ENCODE measurements at regions not wholly inside any gene's neighbourhood (a gene's known extent, or its start where the extent isn't known, plus 50 kb on each side); places are given as distances from the start of the nearest gene placed in this dataset.

DNA sequence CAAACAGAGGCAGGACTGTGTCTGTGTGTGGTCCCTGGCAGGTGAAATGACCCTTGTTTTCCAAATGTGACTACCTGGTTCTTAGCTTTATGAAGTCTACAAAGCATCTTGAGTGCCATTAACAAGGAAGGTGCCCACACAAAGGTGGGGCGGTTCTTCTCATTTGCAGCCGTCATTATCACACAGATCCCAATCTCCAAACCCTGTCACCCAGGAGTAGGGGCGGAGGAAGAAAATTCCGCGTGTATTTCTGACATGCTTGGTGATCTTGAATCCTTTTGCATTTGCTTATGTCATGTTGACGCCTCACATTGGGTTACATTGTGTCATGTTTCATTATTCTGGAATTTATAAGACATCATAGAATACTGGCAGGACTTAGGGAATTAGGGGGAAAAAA is 277.3 kb downstream of the VRK1 start:
- Histone ChIP-seq H3K4me1 (no peaks in the 10 kb centered on the region), H3K4me3 (no peak overlapping the region), H3K27me3 (peaks cover 0 to 7% (median 0%) of the 10 kb centered on the region in 4 donors), H3K36me3 (no peaks in the 10 kb centered on the region), H3K9me3 (no peaks in the 10 kb centered on the region), H3K27ac (replicated peaks in 1 of 4) (no peak overlapping the region)
- no peak for DNase-seq (ENCODE audit: extremely low spot score)
- TF ChIP-seq POLR2AphosphoS5 (IDR thresholded peaks at IDR 0.05) (no peak), EP300 (IDR thresholded peaks at IDR 0.05) (no peak), POLR2A (IDR thresholded peaks at IDR 0.05; ENCODE audit: low read depth) (no peak)
- TF ChIP-seq, protein P1, sequence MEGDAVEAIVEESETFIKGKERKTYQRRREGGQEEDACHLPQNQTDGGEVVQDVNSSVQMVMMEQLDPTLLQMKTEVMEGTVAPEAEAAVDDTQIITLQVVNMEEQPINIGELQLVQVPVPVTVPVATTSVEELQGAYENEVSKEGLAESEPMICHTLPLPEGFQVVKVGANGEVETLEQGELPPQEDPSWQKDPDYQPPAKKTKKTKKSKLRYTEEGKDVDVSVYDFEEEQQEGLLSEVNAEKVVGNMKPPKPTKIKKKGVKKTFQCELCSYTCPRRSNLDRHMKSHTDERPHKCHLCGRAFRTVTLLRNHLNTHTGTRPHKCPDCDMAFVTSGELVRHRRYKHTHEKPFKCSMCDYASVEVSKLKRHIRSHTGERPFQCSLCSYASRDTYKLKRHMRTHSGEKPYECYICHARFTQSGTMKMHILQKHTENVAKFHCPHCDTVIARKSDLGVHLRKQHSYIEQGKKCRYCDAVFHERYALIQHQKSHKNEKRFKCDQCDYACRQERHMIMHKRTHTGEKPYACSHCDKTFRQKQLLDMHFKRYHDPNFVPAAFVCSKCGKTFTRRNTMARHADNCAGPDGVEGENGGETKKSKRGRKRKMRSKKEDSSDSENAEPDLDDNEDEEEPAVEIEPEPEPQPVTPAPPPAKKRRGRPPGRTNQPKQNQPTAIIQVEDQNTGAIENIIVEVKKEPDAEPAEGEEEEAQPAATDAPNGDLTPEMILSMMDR (IDR thresholded peaks at IDR 0.05): no peak
- intact Hi-C loops (cut with DNase I): no loop called here
- WGBS: 82% methylated on average over 6 of the region's 6 CpGs

DNA sequence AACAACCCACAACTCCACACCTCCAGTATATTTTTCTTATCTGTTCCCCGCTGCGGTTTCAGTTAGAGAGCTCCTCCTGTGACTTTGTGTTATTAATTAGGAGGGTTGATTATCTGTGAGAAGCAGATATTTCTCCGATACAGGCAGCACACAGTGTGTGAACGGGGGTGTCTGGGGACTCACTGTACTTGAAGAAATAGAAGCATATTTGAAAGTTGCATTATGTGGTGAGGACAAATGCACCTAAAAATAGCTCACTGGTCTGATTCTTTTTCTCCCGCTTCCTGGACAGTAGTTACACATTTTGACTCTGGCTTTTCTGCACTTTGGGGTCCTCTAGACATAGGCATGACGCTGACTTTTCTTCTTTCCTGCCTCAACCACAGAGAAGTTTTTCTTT is 277.7 kb downstream of the VRK1 start:
- DNase-seq (ENCODE audit: extremely low spot score): no peak
- intact Hi-C loops (cut with DNase I): no loop called here
- WGBS: 55% methylated on average over 6 of the region's 6 CpGs
- H3K36me3 ChIP-seq: no peaks in the 10 kb centered on the region
- H3K4me3 ChIP-seq: no peak overlapping the region
- peaks cover 0 to 7% (median 0%) of the 10 kb centered on the region in 4 donors for H3K27me3 ChIP-seq
- TF ChIP-seq EP300 (IDR thresholded peaks at IDR 0.05): no peak
- no peak for TF ChIP-seq POLR2A (IDR thresholded peaks at IDR 0.05; ENCODE audit: low read depth)
- TF ChIP-seq, protein P1 (IDR thresholded peaks at IDR 0.05): no peak
- TF ChIP-seq POLR2AphosphoS5 (IDR thresholded peaks at IDR 0.05): no peak
- H3K9me3 ChIP-seq: no peaks in the 10 kb centered on the region
- H3K27ac ChIP-seq (replicated peaks in 1 of 4): no peak overlapping the region
- H3K4me1 ChIP-seq: no peaks in the 10 kb centered on the region

DNA sequence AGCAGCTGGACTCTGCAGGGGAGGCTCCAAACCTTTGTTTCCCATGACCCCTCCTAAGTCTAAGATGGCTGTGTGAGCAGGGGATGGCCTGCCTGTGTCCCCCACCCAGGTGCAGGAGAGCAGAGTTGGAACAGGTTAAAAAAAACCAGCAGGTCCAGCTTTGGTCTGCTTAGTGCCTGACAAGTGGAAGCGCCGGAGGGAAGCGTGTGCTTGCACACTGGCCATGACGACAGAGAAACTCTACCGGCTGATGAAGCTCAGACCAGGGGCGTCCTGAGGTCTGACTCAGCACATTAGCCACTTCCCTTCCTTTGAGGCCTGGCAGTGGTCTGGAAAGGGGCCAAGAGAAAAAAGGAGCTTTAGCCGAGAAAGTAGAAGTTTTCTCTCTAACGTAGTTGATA is 280.1 kb downstream of the VRK1 start:
- Histone ChIP-seq H3K4me3 (no peak overlapping the region), H3K9me3 (no peaks in the 10 kb centered on the region), H3K4me1 (no peaks in the 10 kb centered on the region), H3K27ac (replicated peaks in 1 of 4) (no peak overlapping the region), H3K27me3 (peaks cover 0 to 7% (median 0%) of the 10 kb centered on the region in 4 donors), H3K36me3 (no peaks in the 10 kb centered on the region)
- no peak for DNase-seq (ENCODE audit: extremely low spot score)
- WGBS: 23% methylated on average over 8 of the region's 8 CpGs
- TF ChIP-seq, protein P1 (IDR thresholded peaks at IDR 0.05): no peak
- TF ChIP-seq POLR2A (IDR thresholded peaks at IDR 0.05; ENCODE audit: low read depth) (no peak), POLR2AphosphoS5 (IDR thresholded peaks at IDR 0.05) (no peak), EP300 (IDR thresholded peaks at IDR 0.05) (no peak)
- intact Hi-C loops (cut with DNase I): no loop called here

DNA sequence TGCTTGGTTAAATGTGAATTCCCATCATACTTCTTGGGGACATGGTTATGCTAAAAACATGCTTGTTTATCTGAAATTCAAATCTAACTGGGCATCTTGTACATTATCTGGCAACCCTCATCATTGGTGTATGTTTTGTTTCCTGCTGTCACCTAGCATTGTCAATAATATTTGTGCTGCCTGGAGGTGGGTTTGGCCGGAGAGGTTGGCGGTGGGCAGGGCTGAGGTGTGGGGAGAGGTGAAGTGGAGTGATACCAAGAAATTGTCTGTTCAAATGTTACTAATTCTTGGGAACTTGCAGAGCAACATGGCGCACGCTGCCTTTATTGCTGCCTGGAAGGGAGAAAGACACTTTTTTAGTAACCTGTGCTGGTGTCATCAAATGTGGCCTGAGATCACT is 280.5 kb downstream of the VRK1 start:
- Histone ChIP-seq H3K27me3 (peaks cover 0 to 7% (median 0%) of the 10 kb centered on the region in 4 donors), H3K4me1 (no peaks in the 10 kb centered on the region), H3K9me3 (no peaks in the 10 kb centered on the region), H3K4me3 (no peak overlapping the region), H3K36me3 (no peaks in the 10 kb centered on the region), H3K27ac (replicated peaks in 1 of 4) (no peak overlapping the region)
- no peak for DNase-seq (ENCODE audit: extremely low spot score)
- 71% methylated on average over 4 of the region's 4 CpGs for WGBS
- intact Hi-C loops (cut with DNase I): no loop called here
- no peak for TF ChIP-seq POLR2A (IDR thresholded peaks at IDR 0.05; ENCODE audit: low read depth)
- no peak for TF ChIP-seq EP300 (IDR thresholded peaks at IDR 0.05)
- TF ChIP-seq, protein P1 (IDR thresholded peaks at IDR 0.05): no peak
- TF ChIP-seq POLR2AphosphoS5 (IDR thresholded peaks at IDR 0.05): no peak

DNA sequence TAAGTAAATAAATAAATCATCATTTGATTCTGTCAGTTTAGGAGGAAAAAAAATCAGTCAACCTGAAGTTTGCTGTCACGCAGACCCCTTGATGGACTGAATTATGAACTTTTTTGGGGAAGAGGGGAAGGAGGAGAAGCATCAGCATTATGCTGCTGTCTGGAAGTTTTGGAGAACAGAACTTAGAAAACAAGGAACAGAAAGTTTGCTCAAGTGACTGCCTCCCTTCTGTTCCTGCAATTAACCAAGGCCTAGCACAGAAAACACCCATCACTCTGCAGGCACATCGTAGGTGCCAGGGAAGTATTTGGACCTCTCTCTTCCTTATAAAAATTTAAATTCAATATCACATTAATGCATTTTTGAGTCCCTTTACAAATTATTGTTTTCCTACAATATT is 283.8 kb downstream of the VRK1 start:
- H3K36me3 ChIP-seq: no peaks in the 10 kb centered on the region
- DNase-seq (ENCODE audit: extremely low spot score): no peak
- H3K9me3 ChIP-seq: peaks cover 0 to 9% (median 2%) of the 10 kb centered on the region in 4 donors
- intact Hi-C loops (cut with DNase I): no loop called here
- no peak overlapping the region for H3K27ac ChIP-seq (replicated peaks in 1 of 4)
- no peaks in the 10 kb centered on the region for H3K4me1 ChIP-seq
- H3K27me3 ChIP-seq: peaks cover 0 to 7% (median 0%) of the 10 kb centered on the region in 4 donors
- H3K4me3 ChIP-seq: no peak overlapping the region
- TF ChIP-seq POLR2A (IDR thresholded peaks at IDR 0.05; ENCODE audit: low read depth) (no peak), POLR2AphosphoS5 (IDR thresholded peaks at IDR 0.05) (no peak), EP300 (IDR thresholded peaks at IDR 0.05) (no peak)
- TF ChIP-seq, protein P1 (IDR thresholded peaks at IDR 0.05): no peak
- WGBS: 74% methylated on average over 2 of the region's 2 CpGs
